ENCODE measurements at regions not wholly inside any gene's neighbourhood (a gene's known extent, or its start where the extent isn't known, plus 50 kb on each side); places are given as distances from the start of the nearest gene placed in this dataset.

DNA sequence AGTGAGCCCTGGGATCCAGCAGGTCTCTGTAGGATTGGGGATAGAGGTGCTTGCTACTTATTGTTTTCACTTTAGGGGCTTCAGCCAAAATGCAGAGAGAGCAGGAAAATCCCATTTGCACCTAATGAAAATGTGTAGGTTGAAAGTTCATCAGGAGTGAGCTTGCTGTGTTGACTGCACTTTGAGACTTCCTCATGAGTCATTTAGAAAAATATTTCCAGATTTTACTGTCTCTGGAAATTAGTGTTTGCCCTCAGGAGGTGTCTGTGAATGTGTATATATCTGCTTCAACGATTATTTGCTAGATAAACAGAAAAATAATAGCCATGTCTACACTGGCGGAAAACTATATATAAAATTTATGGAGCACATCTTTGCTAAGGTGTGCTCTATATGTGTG lies 159.3 kb downstream of the CAND1 start:
- Histone ChIP-seq H3K9me3 (ENCODE audit: insufficient read depth, low read depth) (peaks cover 7% of the 10 kb centered on the region; the same call in 1 of the 2 replicates), H3K4me2 (peak overlapping the region; percentile 8; the same call in 1 of the 2 replicates), H3K79me2 (ENCODE audit: low read depth) (no peaks in the 10 kb centered on the region), H3K9me2 (ENCODE audit: insufficient read depth) (no peaks in the 10 kb centered on the region), H3K4me1 (replicated peaks; ENCODE audit: insufficient read depth) (peaks cover 34% of the 10 kb centered on the region), H3K4me3 (no peak overlapping the region), H3F3A (ENCODE audit: insufficient read depth, low read depth) (no peaks in the 10 kb centered on the region; the same call in 1 of the 2 replicates), H2AFZ (no peak overlapping the region), H4K20me1 (ENCODE audit: insufficient read depth) (no peaks in the 10 kb centered on the region), H3K27ac (peak overlapping the region; percentile 29; the same call in 1 of the 2 replicates), H3K36me3 (ENCODE audit: low read depth) (no peaks in the 10 kb centered on the region), H3K27me3 (ENCODE audit: insufficient read depth, low read depth) (no peaks in the 10 kb centered on the region)
- peak in 1 of 2 experiments; percentile 71 for DNase-seq
- intact Hi-C loops (cut with micrococcal nuclease; ENCODE audit: unreplicated experiment): no loop called here
- ChIA-PET POLR2A (ENCODE audit: unreplicated experiment) (interaction anchor here (0.6 kb wide), 1 partner anchor 35 kb away, joined by 4 read pairs; no protein-coding TSS in a partner anchor), CTCF (no interaction called here)
- TF ChIP-seq, protein P1, sequence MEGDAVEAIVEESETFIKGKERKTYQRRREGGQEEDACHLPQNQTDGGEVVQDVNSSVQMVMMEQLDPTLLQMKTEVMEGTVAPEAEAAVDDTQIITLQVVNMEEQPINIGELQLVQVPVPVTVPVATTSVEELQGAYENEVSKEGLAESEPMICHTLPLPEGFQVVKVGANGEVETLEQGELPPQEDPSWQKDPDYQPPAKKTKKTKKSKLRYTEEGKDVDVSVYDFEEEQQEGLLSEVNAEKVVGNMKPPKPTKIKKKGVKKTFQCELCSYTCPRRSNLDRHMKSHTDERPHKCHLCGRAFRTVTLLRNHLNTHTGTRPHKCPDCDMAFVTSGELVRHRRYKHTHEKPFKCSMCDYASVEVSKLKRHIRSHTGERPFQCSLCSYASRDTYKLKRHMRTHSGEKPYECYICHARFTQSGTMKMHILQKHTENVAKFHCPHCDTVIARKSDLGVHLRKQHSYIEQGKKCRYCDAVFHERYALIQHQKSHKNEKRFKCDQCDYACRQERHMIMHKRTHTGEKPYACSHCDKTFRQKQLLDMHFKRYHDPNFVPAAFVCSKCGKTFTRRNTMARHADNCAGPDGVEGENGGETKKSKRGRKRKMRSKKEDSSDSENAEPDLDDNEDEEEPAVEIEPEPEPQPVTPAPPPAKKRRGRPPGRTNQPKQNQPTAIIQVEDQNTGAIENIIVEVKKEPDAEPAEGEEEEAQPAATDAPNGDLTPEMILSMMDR (conservative IDR thresholded peaks at IDR 0.05): no peak
- no peak for TF ChIP-seq EZH2 (IDR thresholded peaks at IDR 0.05; ENCODE audit: low read depth)
- no TSS peak for BruUV-seq (replicated peaks)

DNA sequence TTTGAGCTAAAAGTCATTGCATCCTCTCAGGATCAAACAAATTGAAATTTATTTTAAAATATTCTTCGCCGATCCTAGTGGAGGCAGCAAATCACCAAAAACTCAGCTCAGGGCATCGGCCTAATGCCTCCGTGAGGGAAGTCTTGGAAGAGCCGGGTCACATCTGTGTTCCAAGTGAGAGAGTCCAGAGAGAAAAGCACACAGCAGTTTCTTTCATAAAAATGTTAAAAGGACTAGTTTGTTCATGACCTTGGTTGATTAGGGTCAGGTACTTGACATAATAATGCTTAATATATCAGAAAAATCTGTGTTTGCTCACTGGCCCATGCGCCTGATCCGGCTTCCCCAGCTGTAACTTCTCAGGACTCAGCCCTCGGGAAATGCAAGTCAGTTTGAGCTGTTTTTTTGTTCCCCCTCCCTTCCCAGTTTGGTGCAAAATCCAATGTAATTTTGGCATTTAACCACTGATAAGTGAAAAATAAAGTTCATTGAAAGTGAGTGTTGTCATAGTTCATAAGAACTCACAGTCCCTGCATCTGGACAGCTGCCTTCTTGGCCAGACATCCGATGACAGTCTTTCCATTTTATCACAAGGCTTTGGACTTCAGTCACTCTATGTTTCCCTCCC lies 161.7 kb downstream of the CAND1 start:
- Histone ChIP-seq H3K9me2 (ENCODE audit: insufficient read depth) (no peaks in the 10 kb centered on the region), H3K4me1 (replicated peaks; ENCODE audit: insufficient read depth) (peaks cover 40% of the 10 kb centered on the region), H3K4me3 (no peak overlapping the region), H3K79me2 (ENCODE audit: low read depth) (no peaks in the 10 kb centered on the region), H4K20me1 (ENCODE audit: insufficient read depth) (no peaks in the 10 kb centered on the region), H3K9me3 (ENCODE audit: insufficient read depth, low read depth) (peaks cover 7% of the 10 kb centered on the region; the same call in 1 of the 2 replicates), H3K27me3 (ENCODE audit: insufficient read depth, low read depth) (no peaks in the 10 kb centered on the region), H3K4me2 (no peak overlapping the region), H2AFZ (no peak overlapping the region), H3F3A (ENCODE audit: insufficient read depth, low read depth) (peaks cover 12% of the 10 kb centered on the region), H3K36me3 (ENCODE audit: low read depth) (no peaks in the 10 kb centered on the region), H3K27ac (no peak overlapping the region)
- no peak for DNase-seq
- ChIA-PET POLR2A (ENCODE audit: unreplicated experiment) (no interaction called here), CTCF (interaction anchor here (0.7 kb wide), 1 partner anchor 75 kb away, joined by 14 read pairs; no protein-coding TSS in a partner anchor)
- no peak for TF ChIP-seq EZH2 (IDR thresholded peaks at IDR 0.05; ENCODE audit: low read depth)
- TF ChIP-seq, protein P1 (conservative IDR thresholded peaks at IDR 0.05): no peak
- intact Hi-C loops (cut with micrococcal nuclease; ENCODE audit: unreplicated experiment): no loop called here
- BruUV-seq (replicated peaks): no TSS peak

DNA sequence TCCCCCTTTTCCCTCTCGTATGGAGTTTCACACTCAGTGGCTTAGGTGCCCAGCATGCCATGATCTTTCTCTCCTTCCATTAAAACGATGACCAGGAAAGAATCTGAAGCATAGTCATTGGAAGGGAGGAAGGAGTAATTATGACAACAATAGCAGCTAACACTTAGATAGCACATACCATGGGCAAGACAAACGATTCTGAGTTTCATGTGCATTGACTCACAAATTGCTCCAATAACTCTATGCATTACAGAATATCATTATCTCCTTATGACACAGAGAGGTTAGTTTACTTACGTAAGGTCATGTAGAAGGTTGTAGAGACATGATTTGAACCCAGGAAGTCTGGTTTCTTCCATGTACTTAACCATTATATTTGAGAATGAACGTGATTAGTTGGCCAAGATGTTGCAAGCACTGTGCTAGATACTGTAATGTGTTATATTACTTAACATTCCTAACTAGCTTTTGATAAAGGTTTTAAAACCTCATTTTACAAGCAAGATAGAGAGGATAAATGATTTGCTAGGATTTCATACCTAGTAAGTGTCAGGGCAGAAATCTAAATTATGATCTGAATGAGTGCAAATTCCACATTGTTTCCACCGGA lies 162.4 kb downstream of the CAND1 start:
- DNase-seq: no peak
- BruUV-seq (replicated peaks): no TSS peak
- Histone ChIP-seq H3K79me2 (ENCODE audit: low read depth) (no peaks in the 10 kb centered on the region), H3K4me3 (no peak overlapping the region), H2AFZ (no peak overlapping the region), H3F3A (ENCODE audit: insufficient read depth, low read depth) (peaks cover 12% of the 10 kb centered on the region), H3K4me2 (no peak overlapping the region), H3K9me2 (ENCODE audit: insufficient read depth) (no peaks in the 10 kb centered on the region), H3K27ac (no peak overlapping the region), H3K27me3 (ENCODE audit: insufficient read depth, low read depth) (no peaks in the 10 kb centered on the region), H3K4me1 (replicated peaks; ENCODE audit: insufficient read depth) (peaks cover 36% of the 10 kb centered on the region), H3K36me3 (ENCODE audit: low read depth) (no peaks in the 10 kb centered on the region), H3K9me3 (ENCODE audit: insufficient read depth, low read depth) (peaks cover 7% of the 10 kb centered on the region; the same call in 1 of the 2 replicates), H4K20me1 (ENCODE audit: insufficient read depth) (no peaks in the 10 kb centered on the region)
- intact Hi-C loops (cut with micrococcal nuclease; ENCODE audit: unreplicated experiment): no loop called here
- TF ChIP-seq, protein P1 (conservative IDR thresholded peaks at IDR 0.05): no peak
- TF ChIP-seq EZH2 (IDR thresholded peaks at IDR 0.05; ENCODE audit: low read depth): no peak
- POLR2A ChIA-PET (ENCODE audit: unreplicated experiment): no interaction called here
- CTCF ChIA-PET: interaction anchor here (0.5 to 0.6 kb wide), 2 partner anchors 23 to 754 kb away, joined by 8 to 12 read pairs; no protein-coding TSS in a partner anchor
